ENCODE measurements at regions not wholly inside any gene's neighbourhood (a gene's known extent, or its start where the extent isn't known, plus 50 kb on each side); places are given as distances from the start of the nearest gene placed in this dataset.

DNA sequence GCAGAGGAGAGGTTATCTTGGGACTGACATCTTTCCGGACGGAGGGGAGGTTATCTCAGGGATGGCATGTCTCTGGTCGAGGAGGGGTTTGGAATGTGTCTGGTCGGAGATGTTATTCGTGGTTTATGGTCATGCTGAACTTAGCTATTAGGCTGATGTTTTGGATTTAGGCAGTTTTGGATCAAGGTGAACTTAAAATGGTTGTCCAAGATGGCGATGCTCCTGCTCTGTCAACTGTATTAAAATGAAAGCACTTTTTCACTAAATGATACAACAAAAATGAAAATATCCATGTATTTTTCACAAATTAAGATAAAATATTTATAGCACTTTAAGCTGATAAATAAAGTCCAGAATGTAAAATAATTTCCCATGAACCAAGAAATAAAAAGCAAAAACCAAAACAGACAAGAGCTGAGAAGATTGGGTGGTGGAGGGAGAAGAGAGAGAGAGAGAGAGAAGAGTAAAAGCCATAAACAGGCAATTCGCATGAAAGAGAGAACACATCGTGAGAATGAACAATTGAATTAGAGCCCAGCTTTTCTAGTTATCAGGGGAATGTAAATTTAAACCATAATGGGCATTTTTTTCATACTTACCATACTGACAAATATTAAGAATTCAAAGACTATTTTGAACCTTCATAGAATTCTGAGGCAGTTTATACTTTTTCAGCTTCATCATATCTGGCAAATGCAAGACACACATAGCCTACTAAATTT is 2236.0 kb upstream of the AGA start:
- H3K27me3 ChIP-seq (ENCODE audit: control insufficient read depth in 1 of 2, insufficient read depth in 2 of 2, low read length in 2 of 2): no peaks in the 10 kb centered on the region
- no peak overlapping the region for H3K27ac ChIP-seq (ENCODE audit: extremely low read length, insufficient read depth, low read length)
- ATAC-seq: no peak
- no TSS peak for BruUV-seq (replicated peaks)
- FAIRE-seq: no peak
- POLR2A ChIA-PET: no interaction called here
- CTCF ChIA-PET (ENCODE audit: low intra/inter-chr PET ratio, low total read pairs): no interaction called here
- H3K79me2 ChIP-seq (ENCODE audit: insufficient read depth, low read length): no peaks in the 10 kb centered on the region
- H2AFZ ChIP-seq (ENCODE audit: low read length): no peak overlapping the region
- DNase-seq (ENCODE audit: low spot score): no peak
- in situ Hi-C loops (cut with HindIII; ENCODE audit: extremely low pct_ligation_motif_present, low pct_unique_long_range_greater_than_20kb): no loop called here
- H3K36me3 ChIP-seq (replicated peaks in 1 of 2; ENCODE audit: control insufficient read depth in 1 of 2, insufficient read depth in 2 of 2, low read length in 2 of 2): no peaks in the 10 kb centered on the region
- no peaks in the 10 kb centered on the region for H4K20me1 ChIP-seq (ENCODE audit: insufficient read depth, low read length)
- no peak overlapping the region for H3K9ac ChIP-seq (ENCODE audit: insufficient read depth, low read depth, low read length)
- intact Hi-C loops (cut with micrococcal nuclease; ENCODE audit: unreplicated experiment): no loop called here
- H3K4me1 ChIP-seq (ENCODE audit: insufficient read depth, low read length): no peaks in the 10 kb centered on the region
- 23% methylated on average over 8 of the region's 8 CpGs for WGBS (ENCODE audit: low lambda C conversion rate)
- H3K4me3 ChIP-seq (replicated peaks in 1 of 3; ENCODE audit: insufficient read depth in 1 of 3, low read depth in 2 of 3, low read length in 3 of 3): no peak overlapping the region
- peaks cover 17% of the 10 kb centered on the region for H3K9me3 ChIP-seq (ENCODE audit: low read length)
- no peak overlapping the region for H3K4me2 ChIP-seq (ENCODE audit: low read depth, low read length)
- no peak for TF ChIP-seq RCOR2 (CRISPR knock-in tag; IDR thresholded peaks at IDR 0.05)
- TF ChIP-seq ZBTB39 (CRISPR knock-in tag; IDR thresholded peaks at IDR 0.05): no peak
- TF ChIP-seq CBX5 (CRISPR knock-in tag; IDR thresholded peaks at IDR 0.05; ENCODE audit: borderline replicate concordance): no peak
- TF ChIP-seq PRMT3 (CRISPR knock-in tag; IDR thresholded peaks at IDR 0.05; ENCODE audit: borderline replicate concordance, low read depth): no peak
- TF ChIP-seq MNT (IDR thresholded peaks at IDR 0.05): no peak
- no peak for TF ChIP-seq ZNF335 (CRISPR knock-in tag; IDR thresholded peaks at IDR 0.05)
- TF ChIP-seq FOXP4 (CRISPR knock-in tag; IDR thresholded peaks at IDR 0.05): no peak
- no peak for TF ChIP-seq CSRNP2 (CRISPR knock-in tag; conservative IDR thresholded peaks at IDR 0.05; ENCODE audit: low read depth)
- TF ChIP-seq EP300 (IDR thresholded peaks at IDR 0.05; ENCODE audit: low read depth in 2 of 2, low read length in 2 of 2): no peak
- no peak for TF ChIP-seq EP300 (CRISPR knock-in tag; IDR thresholded peaks at IDR 0.05; ENCODE audit: borderline replicate concordance)
- TF ChIP-seq ZNF33B (CRISPR knock-in tag; IDR thresholded peaks at IDR 0.05): no peak
- TF ChIP-seq AGO2 (optimal IDR thresholded peaks at IDR 0.05; ENCODE audit: low read depth, low read length): no peak
- TF ChIP-seq GPBP1L1 (CRISPR knock-in tag; IDR thresholded peaks at IDR 0.05): no peak
- no peak for TF ChIP-seq ZZZ3 (CRISPR knock-in tag; IDR thresholded peaks at IDR 0.05; ENCODE audit: borderline replicate concordance)
- no peak for TF ChIP-seq ZFX (CRISPR knock-in tag; IDR thresholded peaks at IDR 0.05; ENCODE audit: low read depth)
- TF ChIP-seq KMT2B (CRISPR knock-in tag; IDR thresholded peaks at IDR 0.05): no peak

Measured in HepG2 (cell line).